Suprapubic skin (tissue), 4 donors: ENCODE measurements at regions not wholly inside any gene's neighbourhood (a gene's known extent, or its start where the extent isn't known, plus 50 kb on each side); places are given as distances from the start of the nearest gene placed in this dataset.

Source experiments
- DNase-seq, 2 donors: peaks; one replicate each; pipeline ENCODE4 v3.0.0-alpha.2; 2019; ENCODE audit warnings: low spot score in 2 of 2
- H3K27ac ChIP-seq: fragments of 200-600 bp; sonication (generic); one replicate; pipeline ENCODE4 v1.5.1; 2019
- H3K27me3 ChIP-seq: fragments of 200-600 bp; sonication (generic); one replicate; pipeline ENCODE4 v1.5.1; 2019
- H3K36me3 ChIP-seq: fragments of 200-600 bp; sonication (generic); one replicate; pipeline ENCODE4 v1.5.1; 2019
- H3K4me1 ChIP-seq: fragments of 200-600 bp; sonication (generic); one replicate; pipeline ENCODE4 v1.5.1; 2019
- H3K4me3 ChIP-seq: fragments of 200-600 bp; sonication (generic); one replicate; pipeline ENCODE4 v1.5.1; 2019; ENCODE audit warnings: mild to moderate bottlenecking
- H3K9me3 ChIP-seq: fragments of 200-600 bp; sonication (generic); one replicate; pipeline ENCODE4 v1.5.1; 2019
- EP300 ChIP-seq: sonication (generic); formaldehyde crosslinking; IDR thresholded peaks from one replicate; pipeline ENCODE4 v1.6.1; 2017; ENCODE audit warnings: antibody characterized with exemption
- POLR2A ChIP-seq, 2 donors: fragments of 450-650 bp; IDR thresholded peaks; one replicate each; pipeline ENCODE4 v1.6.1; 2017; ENCODE audit warnings: antibody characterized with exemption in 2 of 2, mild to moderate bottlenecking in 2 of 2, moderate library complexity in 2 of 2
- POLR2AphosphoS5 ChIP-seq, 3 donors: sonication (generic); formaldehyde crosslinking; IDR thresholded peaks; one replicate each; pipeline ENCODE4 v1.6.1; 2017; ENCODE audit warnings: antibody characterized with exemption in 3 of 3
- WGBS: methylation state at CpG from one replicate; pipeline ENCODE4 v1.1.5; 2018; 5-methylcytosine and 5-hydroxymethylcytosine counted together
- TF ChIP-seq, protein P1 (sequence below), 2 donors: fragments of 200-600 bp in 1 of 2; fragments of 450-650 bp in 1 of 2; sonication (generic) in 1 of 2; IDR thresholded peaks; one replicate each; pipeline ENCODE4 v1.5.1; 2016 to 2019; ENCODE audit warnings: antibody characterized with exemption in 2 of 2, mild to moderate bottlenecking in 1 of 2, moderate library complexity in 1 of 2

GRCh38 chr2:222771832-222772231, 89.0 kb upstream of the ACSL3 start:
- WGBS = 80% methylated on average over 3 of the region's 3 CpGs
- H3K4me3 ChIP-seq = no peak overlapping the region
- no peaks in the 10 kb centered on the region for H3K9me3 ChIP-seq
- H3K27ac ChIP-seq = no peak overlapping the region
- H3K4me1 ChIP-seq = no peaks in the 10 kb centered on the region
- no peak for DNase-seq
- H3K27me3 ChIP-seq = no peaks in the 10 kb centered on the region
- TF ChIP-seq POLR2A (IDR thresholded peaks at IDR 0.05) (no peak), POLR2AphosphoS5 (IDR thresholded peaks at IDR 0.05) (no peak), EP300 (no peak)
- TF ChIP-seq, protein P1, sequence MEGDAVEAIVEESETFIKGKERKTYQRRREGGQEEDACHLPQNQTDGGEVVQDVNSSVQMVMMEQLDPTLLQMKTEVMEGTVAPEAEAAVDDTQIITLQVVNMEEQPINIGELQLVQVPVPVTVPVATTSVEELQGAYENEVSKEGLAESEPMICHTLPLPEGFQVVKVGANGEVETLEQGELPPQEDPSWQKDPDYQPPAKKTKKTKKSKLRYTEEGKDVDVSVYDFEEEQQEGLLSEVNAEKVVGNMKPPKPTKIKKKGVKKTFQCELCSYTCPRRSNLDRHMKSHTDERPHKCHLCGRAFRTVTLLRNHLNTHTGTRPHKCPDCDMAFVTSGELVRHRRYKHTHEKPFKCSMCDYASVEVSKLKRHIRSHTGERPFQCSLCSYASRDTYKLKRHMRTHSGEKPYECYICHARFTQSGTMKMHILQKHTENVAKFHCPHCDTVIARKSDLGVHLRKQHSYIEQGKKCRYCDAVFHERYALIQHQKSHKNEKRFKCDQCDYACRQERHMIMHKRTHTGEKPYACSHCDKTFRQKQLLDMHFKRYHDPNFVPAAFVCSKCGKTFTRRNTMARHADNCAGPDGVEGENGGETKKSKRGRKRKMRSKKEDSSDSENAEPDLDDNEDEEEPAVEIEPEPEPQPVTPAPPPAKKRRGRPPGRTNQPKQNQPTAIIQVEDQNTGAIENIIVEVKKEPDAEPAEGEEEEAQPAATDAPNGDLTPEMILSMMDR (IDR thresholded peaks at IDR 0.05) = no peak
- H3K36me3 ChIP-seq = no peaks in the 10 kb centered on the region

- Histone ChIP-seq H3K36me3 (no peaks in the 10 kb centered on the region), H3K27me3 (no peaks in the 10 kb centered on the region), H3K27ac (no peak overlapping the region), H3K4me3 (no peak overlapping the region), H3K9me3 (no peaks in the 10 kb centered on the region), H3K4me1 (no peaks in the 10 kb centered on the region)
- no peak for DNase-seq
- TF ChIP-seq EP300 = no peak
- TF ChIP-seq, protein P1 (IDR thresholded peaks at IDR 0.05) = no peak
- TF ChIP-seq POLR2AphosphoS5 (IDR thresholded peaks at IDR 0.05) = no peak
Measured at GRCh38 chr2:222774941-222775340, 85.9 kb upstream of the ACSL3 start.

- WGBS = 73% methylated on average over 3 of the region's 3 CpGs
- H3K9me3 ChIP-seq = no peaks in the 10 kb centered on the region
- H3K4me1 ChIP-seq = no peaks in the 10 kb centered on the region
- no peak overlapping the region for H3K4me3 ChIP-seq
- H3K36me3 ChIP-seq = no peaks in the 10 kb centered on the region
- TF ChIP-seq POLR2A (IDR thresholded peaks at IDR 0.05) (no peak), EP300 (no peak)
- no peaks in the 10 kb centered on the region for H3K27me3 ChIP-seq
- no peak for DNase-seq
- H3K27ac ChIP-seq = no peak overlapping the region
Measured at GRCh38 chr2:222776792-222777191, 84.0 kb upstream of the ACSL3 start.

DNA sequence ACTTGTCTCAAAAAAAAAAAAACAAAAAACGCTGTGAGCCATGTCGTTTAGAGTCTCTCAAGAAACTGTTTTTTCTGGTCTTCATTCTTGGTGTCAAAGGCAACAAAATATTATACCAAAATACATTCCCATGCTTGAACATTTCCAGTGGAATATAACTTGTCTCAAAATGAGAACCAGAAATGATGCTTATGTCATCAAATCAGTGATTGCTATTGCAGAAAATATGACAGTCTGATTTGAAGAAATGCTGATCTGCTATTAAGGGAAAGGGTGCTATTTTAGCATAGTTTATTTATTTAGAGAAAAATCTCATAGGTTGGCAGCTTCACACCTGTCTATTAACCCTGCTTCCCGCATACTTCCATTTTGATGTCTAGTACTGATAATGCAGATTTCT, 82.4 kb upstream of the ACSL3 start:
- no peak overlapping the region for H3K4me3 ChIP-seq
- H3K27ac ChIP-seq = no peak overlapping the region
- H3K36me3 ChIP-seq = no peaks in the 10 kb centered on the region
- no peaks in the 10 kb centered on the region for H3K27me3 ChIP-seq
- DNase-seq = no peak
- H3K4me1 ChIP-seq = no peaks in the 10 kb centered on the region
- 55% methylated on average over 3 of the region's 3 CpGs for WGBS
- TF ChIP-seq POLR2A (IDR thresholded peaks at IDR 0.05) = no peak
- no peak for TF ChIP-seq EP300
- TF ChIP-seq, protein P1 (IDR thresholded peaks at IDR 0.05) = no peak
- no peak for TF ChIP-seq POLR2AphosphoS5 (IDR thresholded peaks at IDR 0.05)
- no peaks in the 10 kb centered on the region for H3K9me3 ChIP-seq

GRCh38 chr2:222779145-222779832, 81.5 kb upstream of the ACSL3 start:
- TF ChIP-seq, protein P1 (IDR thresholded peaks at IDR 0.05) = no peak
- TF ChIP-seq POLR2AphosphoS5 (IDR thresholded peaks at IDR 0.05) = no peak
- no peak for TF ChIP-seq EP300
- TF ChIP-seq POLR2A (IDR thresholded peaks at IDR 0.05) = no peak
- Histone ChIP-seq H3K4me3 (no peak overlapping the region), H3K27me3 (no peaks in the 10 kb centered on the region), H3K36me3 (no peaks in the 10 kb centered on the region), H3K9me3 (no peaks in the 10 kb centered on the region), H3K27ac (no peak overlapping the region), H3K4me1 (no peaks in the 10 kb centered on the region)
- WGBS = 81% methylated on average over 5 of the region's 5 CpGs
- no peak for DNase-seq

- Histone ChIP-seq H3K27me3 (no peaks in the 10 kb centered on the region), H3K9me3 (no peaks in the 10 kb centered on the region), H3K4me1 (no peaks in the 10 kb centered on the region), H3K36me3 (no peaks in the 10 kb centered on the region), H3K4me3 (no peak overlapping the region), H3K27ac (no peak overlapping the region)
- DNase-seq = no peak
- WGBS = 76% methylated on average over 4 of the region's 4 CpGs
- no peak for TF ChIP-seq POLR2AphosphoS5 (IDR thresholded peaks at IDR 0.05)
- TF ChIP-seq EP300 = no peak
- TF ChIP-seq POLR2A (IDR thresholded peaks at IDR 0.05) = no peak
- TF ChIP-seq, protein P1 (IDR thresholded peaks at IDR 0.05) = no peak
Measured at GRCh38 chr2:222780051-222780450, 80.8 kb upstream of the ACSL3 start.
